22Rv1 (cell line): ENCODE measurements at regions not wholly inside any gene's neighbourhood (a gene's known extent, or its start where the extent isn't known, plus 50 kb on each side); places are given as distances from the start of the nearest gene placed in this dataset.

Source experiments
- H3K27ac ChIP-seq: fragments of 450-650 bp; 2 replicates; pipeline ENCODE4 v1.5.1; 2017
- CTCF ChIP-seq: fragments of 450-650 bp; IDR thresholded peaks from 2 replicates; pipeline ENCODE4 v1.5.1; 2017; ENCODE audit warnings: mild to moderate bottlenecking
- ZFX ChIP-seq: fragments of 450-650 bp; IDR thresholded peaks from 2 replicates; pipeline ENCODE4 v1.6.1; 2017; ENCODE audit warnings: antibody characterized with exemption, borderline replicate concordance

GRCh38 chr6:155706806-155707205 lies 251.2 kb upstream of the NOX3 start:
- no peak for TF ChIP-seq CTCF
- no peak for TF ChIP-seq ZFX
- no peak overlapping the region for H3K27ac ChIP-seq

GRCh38 chr6:155706341-155706740 lies 250.7 kb upstream of the NOX3 start:
- no peak for TF ChIP-seq ZFX
- no peak for TF ChIP-seq CTCF

GRCh38 chr6:155701342-155701741 lies 245.7 kb upstream of the NOX3 start:
- TF ChIP-seq CTCF = no peak
- TF ChIP-seq ZFX = no peak
- H3K27ac ChIP-seq = no peak overlapping the region

More at GRCh38 chr6:155706341-155706740, 250.7 kb upstream of the NOX3 start:
- H3K27ac ChIP-seq = no peak overlapping the region

- no peak for TF ChIP-seq ZFX
- no peak for TF ChIP-seq CTCF
- no peak overlapping the region for H3K27ac ChIP-seq
Measured at GRCh38 chr6:155695495-155695894, 239.9 kb upstream of the NOX3 start.

GRCh38 chr6:155694419-155694790 lies 238.8 kb upstream of the NOX3 start:
- no peak for TF ChIP-seq CTCF
- TF ChIP-seq ZFX = no peak
- no peak overlapping the region for H3K27ac ChIP-seq

GRCh38 chr6:155693573-155694418 lies 238.2 kb upstream of the NOX3 start:
- no peak overlapping the region for H3K27ac ChIP-seq
- TF ChIP-seq ZFX (no peak), CTCF (no peak)

GRCh38 chr6:155690820-155691219 lies 235.2 kb upstream of the NOX3 start:
- H3K27ac ChIP-seq = no peak overlapping the region

More at GRCh38 chr6:155690820-155691219, 235.2 kb upstream of the NOX3 start:
- TF ChIP-seq CTCF (no peak), ZFX (no peak)
